Epithelial cell of proximal tubule (primary cell): ENCODE measurements at regions not wholly inside any gene's neighbourhood (a gene's known extent, or its start where the extent isn't known, plus 50 kb on each side); places are given as distances from the start of the nearest gene placed in this dataset.

ENCODE experiments used
- DNase-seq: peaks from one replicate; pipeline ENCODE4 v3.0.0-alpha.2; 2011; ENCODE audit warnings: low read depth
- H3K4me3 ChIP-seq: 2 replicates; pipeline ENCODE4 v1.5.1; 2011; ENCODE audit warnings: low read depth, mild to moderate bottlenecking, low read length
- CTCF ChIP-seq: conservative IDR thresholded peaks from 2 replicates; pipeline ENCODE4 v1.5.1; 2012; ENCODE audit warnings: low read depth, mild to moderate bottlenecking, low read length

GRCh38 chr5:167861129-167861927 is 430.1 kb upstream of the WWC1 start:
- no peak for TF ChIP-seq CTCF
- H3K4me3 ChIP-seq, result no peak overlapping the region
- no peak for DNase-seq

- no peak for TF ChIP-seq CTCF
- H3K4me3 ChIP-seq, result no peak overlapping the region
- DNase-seq, result no peak
Measured at GRCh38 chr5:167861928-167862426, 429.5 kb upstream of the WWC1 start.

GRCh38 chr5:167863883-167864282 is 427.6 kb upstream of the WWC1 start:
- no peak for TF ChIP-seq CTCF
- DNase-seq, result no peak
- no peak overlapping the region for H3K4me3 ChIP-seq

GRCh38 chr5:167864801-167865200 is 426.6 kb upstream of the WWC1 start:
- TF ChIP-seq CTCF, result no peak
- H3K4me3 ChIP-seq, result no peak overlapping the region
- DNase-seq, result no peak

GRCh38 chr5:167866797-167867196 is 424.6 kb upstream of the WWC1 start:
- TF ChIP-seq CTCF, result no peak
- no peak for DNase-seq
- no peak overlapping the region for H3K4me3 ChIP-seq

- DNase-seq, result no peak
- no peak for TF ChIP-seq CTCF
- no peak overlapping the region for H3K4me3 ChIP-seq
Measured at GRCh38 chr5:167867281-167867680, 424.2 kb upstream of the WWC1 start.

GRCh38 chr5:167869125-167869524 is 422.3 kb upstream of the WWC1 start:
- no peak overlapping the region for H3K4me3 ChIP-seq

More at GRCh38 chr5:167869125-167869524, 422.3 kb upstream of the WWC1 start:
- no peak for DNase-seq
- TF ChIP-seq CTCF, result no peak
